Endothelial cell of umbilical vein (primary cell): ENCODE measurements at regions not wholly inside any gene's neighbourhood (a gene's known extent, or its start where the extent isn't known, plus 50 kb on each side); places are given as distances from the start of the nearest gene placed in this dataset.

Source experiments
- BruUV-seq: library from RNA; stranded (reverse); fragments of 400-500 nt; replicated peaks from 2 replicates; lab custom pipeline; 2021; lab: Mats Ljungman, UMichigan
- CTCF ChIA-PET: fragments of 300-600, 350-600 bp; sonication (Branson Sonifier 250); formaldehyde crosslinking; loops from one replicate; lab custom pipeline; 2021; ENCODE audit warnings: antibody characterized with exemption, inconsistent platforms; lab: Charles Lee
- POLR2A ChIA-PET: fragments of 300-600, 350-600 bp; sonication (Branson Sonifier 250); formaldehyde crosslinking; loops from one replicate; lab custom pipeline; 2021; ENCODE audit warnings: antibody characterized with exemption, inconsistent platforms; lab: Charles Lee
- DNase-seq: peaks from one replicate; pipeline ENCODE4 v3.0.0-alpha.2; 2011; ENCODE audit warnings: low read depth, low spot score
- FAIRE-seq: peaks from 2 replicates; lab custom pipeline; 2011; peaks lifted over from hg19 to GRCh38; lab: Jason Lieb, UNC
- H2AFZ ChIP-seq: 2 replicates; pipeline ENCODE4 v1.6.0; 2012; ENCODE audit warnings: low read depth, low read length, control low read depth, inconsistent platforms
- H3K27ac ChIP-seq: 2 replicates; pipeline ENCODE4 v1.5.1; 2011; ENCODE audit warnings: low read depth, mild to moderate bottlenecking, control low read depth, low read length, moderate library complexity; ENCODE audit not compliant: insufficient read depth
- H3K27me3 ChIP-seq, 2 experiments: 2 replicates each; pipeline versions ENCODE4 v1.6.0 to v1.6.1; 2011; ENCODE audit warnings: low read length in 2 of 2, mixed read lengths in 1 of 2; ENCODE audit not compliant: control insufficient read depth in 2 of 2, insufficient read depth in 2 of 2
- H3K36me3 ChIP-seq, 2 experiments: 2 replicates in 1 of 2; 3 replicates in 1 of 2; pipeline ENCODE4 v1.5.1; 2011; ENCODE audit warnings: low read length in 2 of 2, mild to moderate bottlenecking in 1 of 2, moderate library complexity in 1 of 2; ENCODE audit not compliant: control insufficient read depth in 2 of 2, insufficient read depth in 2 of 2; ENCODE audit errors: extremely low read depth in 1 of 2
- H3K4me1 ChIP-seq: 3 replicates; pipeline ENCODE4 v1.5.1; 2011; ENCODE audit warnings: mild to moderate bottlenecking, low read length; ENCODE audit not compliant: control insufficient read depth, insufficient read depth; ENCODE audit errors: extremely low read depth
- H3K4me2 ChIP-seq: 2 replicates; pipeline ENCODE4 v1.6.1; 2011; ENCODE audit warnings: low read length, control low read depth, mixed read lengths; ENCODE audit not compliant: insufficient read depth
- H3K4me3 ChIP-seq, 3 experiments: fragments of 200-600 bp in 1 of 3; sonication (generic), shearing (Covaris generic) in 1 of 3; replicated peaks in 1 of 3; 2 replicates each; pipeline ENCODE4 v1.5.1; 2011 to 2016; ENCODE audit warnings: control low read depth in 3 of 3, low read length in 3 of 3, mild to moderate bottlenecking in 2 of 3, inconsistent platforms in 1 of 3, low read depth in 1 of 3, moderate library complexity in 1 of 3; ENCODE audit not compliant: insufficient read depth in 1 of 3
- H3K79me2 ChIP-seq: 2 replicates; pipeline ENCODE4 v1.6.0; 2012; ENCODE audit warnings: low read length, inconsistent platforms; ENCODE audit not compliant: control insufficient read depth, insufficient read depth
- H3K9ac ChIP-seq: replicated peaks from 2 replicates; pipeline ENCODE3; 2011; ENCODE audit warnings: low read length, control low read depth; ENCODE audit not compliant: insufficient read depth; ENCODE audit errors: extremely low read depth
- H3K9me1 ChIP-seq: replicated peaks from 3 replicates; pipeline ENCODE4 v1.6.0; 2011; ENCODE audit warnings: mild to moderate bottlenecking, low read length; ENCODE audit not compliant: control insufficient read depth, insufficient read depth; ENCODE audit errors: extremely low read depth
- H3K9me3 ChIP-seq: replicated peaks from 2 replicates; pipeline ENCODE4 v1.5.1; 2012; ENCODE audit warnings: low read length, inconsistent platforms; ENCODE audit not compliant: control insufficient read depth, insufficient read depth
- H4K20me1 ChIP-seq: replicated peaks from 2 replicates; pipeline ENCODE3; 2011; ENCODE audit warnings: mild to moderate bottlenecking, low read length; ENCODE audit not compliant: control insufficient read depth, insufficient read depth; ENCODE audit errors: extremely low read depth
- CTCF ChIP-seq, 2 donors: IDR thresholded peaks; 1 replicate in 1 of 2; 2 replicates in 1 of 2; pipeline ENCODE4 v1.5.1; 2011; ENCODE audit warnings: low read length in 2 of 2, mild to moderate bottlenecking in 2 of 2, moderate library complexity in 2 of 2, control low read depth in 1 of 2, inconsistent platforms in 1 of 2, low read depth in 1 of 2; ENCODE audit not compliant: insufficient read depth in 1 of 2; ENCODE audit errors: extremely low read depth in 1 of 2
- EZH2 ChIP-seq: IDR thresholded peaks from 2 replicates; pipeline ENCODE4 v1.6.1; 2012; ENCODE audit warnings: borderline replicate concordance, low read depth, mild to moderate bottlenecking, moderate library complexity, low read length, inconsistent platforms; ENCODE audit not compliant: severe bottlenecking
- FOS ChIP-seq: IDR thresholded peaks from 2 replicates; pipeline ENCODE4 v1.6.1; 2011; ENCODE audit warnings: mild to moderate bottlenecking, low read length, moderate library complexity, borderline replicate concordance; ENCODE audit not compliant: insufficient read depth
- GATA2 ChIP-seq: IDR thresholded peaks from 2 replicates; pipeline ENCODE4 v1.7.0; 2011; ENCODE audit warnings: low read depth, mild to moderate bottlenecking, moderate library complexity, mixed read lengths, low read length; ENCODE audit not compliant: insufficient read length, insufficient read depth
- JUN ChIP-seq: IDR thresholded peaks from 2 replicates; pipeline ENCODE4 v1.6.1; 2011; ENCODE audit warnings: borderline replicate concordance, low read depth; ENCODE audit not compliant: insufficient read length, insufficient read depth
- MAX ChIP-seq: IDR thresholded peaks from 2 replicates; pipeline ENCODE4 v1.6.1; 2011; ENCODE audit not compliant: insufficient read depth, insufficient read length
- MYC ChIP-seq: IDR thresholded peaks from one replicate; pipeline ENCODE4 v1.6.1; 2011; ENCODE audit warnings: mild to moderate bottlenecking, low read depth, low read length
- POLR2A ChIP-seq: IDR thresholded peaks from 2 replicates; pipeline ENCODE4 v1.6.1; 2012; ENCODE audit warnings: low read depth, mild to moderate bottlenecking, control low read depth, low read length
- POLR2AphosphoS5 ChIP-seq: IDR thresholded peaks from 2 replicates; pipeline ENCODE4 v1.6.1; 2012; ENCODE audit warnings: low read depth, mild to moderate bottlenecking, control low read depth, low read length, moderate library complexity; ENCODE audit not compliant: insufficient read depth
- dilution Hi-C: fragments of 300-500 bp; cut with MboI; formaldehyde crosslinking; loops from one replicate; pipeline ENCODE4 v1.15.0; 2019; ENCODE audit warnings: low sequenced_read_pairs; ENCODE audit not compliant: extremely low pct_ligation_motif_present
- intact Hi-C: fragments of 100-400 bp; cut with micrococcal nuclease; formaldehyde crosslinking; loops from one replicate; pipeline ENCODE4 v1.10.0; 2022

GRCh38 chr4:122065915-122066314 is 86.2 kb upstream of the BLTP1 start:
- DNase-seq = no peak
- no peak for FAIRE-seq

More at GRCh38 chr4:122065915-122066314, 86.2 kb upstream of the BLTP1 start:
- intact Hi-C loops = no loop called here
- H4K20me1 ChIP-seq = no peaks in the 10 kb centered on the region
- no peaks in the 10 kb centered on the region for H3K9me1 ChIP-seq
- H3K9ac ChIP-seq = no peak overlapping the region
- H3K27me3 ChIP-seq = peaks cover 0 to 3% of the 10 kb centered on the region in 2 experiments
- no peak overlapping the region for H3K4me2 ChIP-seq
- no peaks in the 10 kb centered on the region for H3K36me3 ChIP-seq
- H3K9me3 ChIP-seq = no peaks in the 10 kb centered on the region
- H3K4me1 ChIP-seq = no peaks in the 10 kb centered on the region
- dilution Hi-C loops = no loop called here
- no TSS peak for BruUV-seq
- no peak overlapping the region for H3K27ac ChIP-seq
- no peaks in the 10 kb centered on the region for H3K79me2 ChIP-seq
- ChIA-PET POLR2A (no interaction called here), CTCF (interaction anchor here (0.5 to 1.5 kb wide), 2 partner anchors 12 to 21 kb away, joined by 4 to 5 read pairs; no protein-coding TSS in a partner anchor)
- no peak overlapping the region for H3K4me3 ChIP-seq
- TF ChIP-seq JUN (no peak), MAX (no peak), EZH2 (no peak), FOS (no peak), MYC (no peak), GATA2 (no peak), CTCF (IDR thresholded peaks at IDR 0.05; ENCODE audit: extremely low read depth in 1 of 2, insufficient read depth in 1 of 2, low read depth in 1 of 2, low read length in 2 of 2) (no peak), POLR2A (no peak), POLR2AphosphoS5 (no peak)
- H2AFZ ChIP-seq = no peak overlapping the region
